ENCODE measurements at regions not wholly inside any gene's neighbourhood (a gene's known extent, or its start where the extent isn't known, plus 50 kb on each side); places are given as distances from the start of the nearest gene placed in this dataset.

DNA sequence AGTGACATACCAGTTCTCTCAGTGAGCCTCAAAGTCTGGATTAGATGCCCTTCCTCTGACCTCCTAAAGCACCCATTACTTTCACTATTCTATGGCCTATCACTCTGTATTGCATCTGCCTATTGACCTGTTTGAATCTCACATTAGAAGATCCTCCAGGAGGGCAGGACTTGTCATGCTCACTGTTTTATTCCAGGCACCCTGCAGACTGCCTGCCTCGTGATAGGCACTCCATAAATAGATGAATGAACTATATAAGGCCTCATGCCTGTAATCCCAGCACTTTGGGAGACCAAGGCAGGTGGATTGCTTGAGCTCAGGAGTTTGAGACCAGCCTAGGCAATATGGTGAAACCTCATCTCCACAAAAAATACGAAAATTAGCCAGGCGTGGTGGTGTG lies 160.1 kb upstream of the CADM1 start:
- TF ChIP-seq, protein P1, sequence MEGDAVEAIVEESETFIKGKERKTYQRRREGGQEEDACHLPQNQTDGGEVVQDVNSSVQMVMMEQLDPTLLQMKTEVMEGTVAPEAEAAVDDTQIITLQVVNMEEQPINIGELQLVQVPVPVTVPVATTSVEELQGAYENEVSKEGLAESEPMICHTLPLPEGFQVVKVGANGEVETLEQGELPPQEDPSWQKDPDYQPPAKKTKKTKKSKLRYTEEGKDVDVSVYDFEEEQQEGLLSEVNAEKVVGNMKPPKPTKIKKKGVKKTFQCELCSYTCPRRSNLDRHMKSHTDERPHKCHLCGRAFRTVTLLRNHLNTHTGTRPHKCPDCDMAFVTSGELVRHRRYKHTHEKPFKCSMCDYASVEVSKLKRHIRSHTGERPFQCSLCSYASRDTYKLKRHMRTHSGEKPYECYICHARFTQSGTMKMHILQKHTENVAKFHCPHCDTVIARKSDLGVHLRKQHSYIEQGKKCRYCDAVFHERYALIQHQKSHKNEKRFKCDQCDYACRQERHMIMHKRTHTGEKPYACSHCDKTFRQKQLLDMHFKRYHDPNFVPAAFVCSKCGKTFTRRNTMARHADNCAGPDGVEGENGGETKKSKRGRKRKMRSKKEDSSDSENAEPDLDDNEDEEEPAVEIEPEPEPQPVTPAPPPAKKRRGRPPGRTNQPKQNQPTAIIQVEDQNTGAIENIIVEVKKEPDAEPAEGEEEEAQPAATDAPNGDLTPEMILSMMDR (IDR thresholded peaks at IDR 0.05; ENCODE audit: extremely low read depth, insufficient read depth, missing control alignments) = no peak
- DNase-seq (ENCODE audit: low spot score) = no peak
- in situ Hi-C loops (cut with MboI; ENCODE audit: low pct_unique_long_range_greater_than_20kb, low sequenced_read_pairs, unreplicated experiment) = no loop called here

DNA sequence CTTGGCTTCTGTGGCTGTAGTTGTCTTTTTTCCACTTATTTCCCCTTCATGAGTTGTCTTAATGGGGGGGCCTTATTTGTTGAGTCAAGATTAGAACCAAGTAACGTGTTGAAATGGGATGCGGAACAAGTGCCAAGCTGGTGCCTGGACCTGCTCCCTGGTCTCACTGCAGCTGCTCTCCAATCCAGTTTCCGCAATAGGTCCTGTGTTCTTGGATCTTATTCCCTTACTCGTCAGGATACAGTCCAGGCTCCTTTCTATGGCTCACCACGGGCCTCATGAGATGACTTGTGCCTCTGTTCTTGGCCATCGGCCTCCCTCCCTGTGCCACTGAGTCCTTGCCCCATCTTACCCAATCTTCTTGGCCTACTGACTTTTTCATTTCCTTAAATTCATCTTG lies 159.6 kb upstream of the CADM1 start:
- TF ChIP-seq, protein P1 (IDR thresholded peaks at IDR 0.05; ENCODE audit: extremely low read depth, insufficient read depth, missing control alignments) = no peak
- no peak for DNase-seq (ENCODE audit: low spot score)
- in situ Hi-C loops (cut with MboI; ENCODE audit: low pct_unique_long_range_greater_than_20kb, low sequenced_read_pairs, unreplicated experiment) = no loop called here

DNA sequence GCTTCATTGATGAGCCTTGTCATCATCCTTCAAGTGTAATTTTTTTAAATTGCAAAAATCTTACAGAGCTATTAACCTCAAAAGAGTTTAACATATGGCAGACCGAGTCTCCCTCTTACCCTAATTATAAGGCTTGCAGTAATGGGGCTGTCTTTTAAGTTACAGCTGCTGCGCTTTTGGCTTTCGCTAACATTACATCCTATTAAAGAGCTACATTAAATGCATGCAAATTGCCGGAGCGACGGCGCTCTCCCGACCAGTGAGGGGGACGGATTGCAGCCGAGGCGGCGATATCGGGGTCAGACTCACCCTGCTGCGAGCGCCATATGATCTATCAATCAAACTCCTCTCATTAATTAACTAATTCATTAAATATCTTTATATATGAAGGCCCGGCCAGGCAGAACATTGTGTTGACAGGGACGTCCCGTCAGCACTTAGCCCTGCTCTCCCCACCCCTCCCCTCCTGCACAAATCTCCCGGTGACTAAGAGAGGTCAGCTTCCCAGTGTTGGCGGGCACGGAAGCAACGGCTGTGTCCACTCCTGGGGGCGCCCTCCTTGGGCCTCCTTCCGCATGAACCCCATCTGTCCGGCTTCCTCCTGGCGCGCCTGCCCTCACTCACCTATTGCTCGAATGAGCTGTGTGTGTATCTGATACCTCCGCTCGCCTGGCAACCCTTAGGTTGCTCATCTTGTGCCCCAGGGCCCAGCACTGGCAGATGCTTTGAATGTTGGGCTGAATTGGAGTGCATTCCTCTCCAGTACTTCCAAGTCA lies 156.0 kb upstream of the CADM1 start:
- no peak for DNase-seq (ENCODE audit: low spot score)
- TF ChIP-seq, protein P1 (IDR thresholded peaks at IDR 0.05; ENCODE audit: extremely low read depth, insufficient read depth, missing control alignments) = no peak
- in situ Hi-C loops (cut with MboI; ENCODE audit: low pct_unique_long_range_greater_than_20kb, low sequenced_read_pairs, unreplicated experiment) = no loop called here

DNA sequence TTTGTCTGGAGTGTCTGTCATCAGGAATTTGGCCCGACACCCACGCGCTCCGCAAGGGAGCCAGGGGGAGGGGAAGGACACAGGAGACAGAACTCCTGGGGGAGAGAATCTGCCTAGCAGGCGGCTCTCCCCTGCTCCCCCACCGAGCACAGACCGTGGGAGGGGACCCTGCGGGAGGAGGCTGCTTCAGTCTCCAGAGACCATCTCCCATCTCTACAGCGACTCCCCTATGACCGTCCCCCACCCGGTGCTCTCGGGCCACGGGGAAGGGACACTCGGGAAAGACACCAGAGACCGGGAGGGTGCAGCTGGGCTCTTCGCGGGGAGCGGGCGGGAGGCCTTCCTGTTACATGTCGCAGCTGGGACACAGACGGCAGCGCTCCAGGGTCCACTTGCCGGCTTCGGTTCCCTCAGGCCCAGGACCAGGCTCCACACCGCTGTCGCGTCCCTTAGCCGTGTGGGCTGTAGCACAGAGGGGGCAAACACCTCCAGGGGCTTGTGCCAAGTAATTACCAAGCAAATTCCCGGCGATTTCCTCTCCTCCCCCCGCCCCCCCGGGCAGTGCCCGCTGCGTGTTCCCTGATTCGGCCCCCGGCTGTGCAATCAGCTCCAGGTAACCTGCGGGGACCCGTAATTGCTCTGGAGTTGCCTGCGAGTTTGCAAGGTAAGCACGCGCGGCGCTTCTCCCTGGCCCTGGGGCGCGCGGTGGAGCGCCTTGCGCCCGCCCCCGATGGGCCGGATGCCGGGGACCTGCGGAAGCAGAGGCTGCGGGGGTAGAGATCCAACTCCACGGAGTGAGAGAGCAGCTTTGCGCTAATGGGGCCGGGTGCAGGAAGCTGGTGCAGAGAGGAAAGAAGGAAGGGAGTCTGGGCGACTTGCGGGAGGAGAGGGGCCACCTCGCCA lies 155.1 kb upstream of the CADM1 start:
- in situ Hi-C loops (cut with MboI; ENCODE audit: low pct_unique_long_range_greater_than_20kb, low sequenced_read_pairs, unreplicated experiment) = no loop called here
- DNase-seq (ENCODE audit: low spot score) = no peak
- TF ChIP-seq, protein P1 (IDR thresholded peaks at IDR 0.05; ENCODE audit: extremely low read depth, insufficient read depth, missing control alignments) = no peak

DNA sequence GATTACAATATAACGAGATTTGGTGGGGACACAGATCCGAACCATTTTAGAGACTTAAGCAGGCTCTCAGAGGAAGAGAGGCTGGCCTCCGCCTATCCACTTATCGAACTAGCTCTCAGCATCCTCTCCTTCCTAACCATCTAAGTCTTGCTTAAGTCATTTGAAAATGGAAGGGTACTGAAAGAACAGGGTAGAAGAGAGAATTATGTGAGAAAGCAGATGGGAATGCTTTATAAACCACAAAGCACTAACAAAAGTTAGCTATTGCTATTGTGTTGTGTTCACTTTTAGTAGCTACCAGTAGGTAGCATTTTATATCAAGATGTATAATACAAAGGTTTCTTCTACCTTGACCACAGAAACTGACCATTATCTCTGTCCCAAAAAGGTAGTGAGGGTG lies 153.4 kb upstream of the CADM1 start:
- DNase-seq (ENCODE audit: low spot score) = no peak
- in situ Hi-C loops (cut with MboI; ENCODE audit: low pct_unique_long_range_greater_than_20kb, low sequenced_read_pairs, unreplicated experiment) = no loop called here
- TF ChIP-seq, protein P1 (IDR thresholded peaks at IDR 0.05; ENCODE audit: extremely low read depth, insufficient read depth, missing control alignments) = no peak

DNA sequence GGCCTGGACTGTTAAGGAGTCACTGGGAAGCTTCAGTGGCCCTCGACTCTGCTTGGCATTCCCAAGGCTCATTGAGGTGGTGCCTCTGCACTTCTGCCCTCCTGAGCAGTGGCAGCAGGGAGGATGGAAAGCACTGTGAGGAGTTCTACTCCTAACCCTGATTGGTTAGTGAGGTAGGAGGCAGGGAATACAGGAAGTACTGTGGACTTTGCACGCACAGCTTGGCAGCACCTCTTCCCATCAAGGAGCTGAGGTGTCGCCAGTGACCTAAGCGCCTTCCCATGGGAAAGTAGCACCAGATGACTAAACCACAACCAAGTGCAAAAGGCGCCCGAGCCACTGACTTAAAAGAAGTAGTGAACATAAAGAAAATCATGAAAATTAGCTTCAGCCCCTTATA lies 152.5 kb upstream of the CADM1 start:
- DNase-seq (ENCODE audit: low spot score) = no peak
- in situ Hi-C loops (cut with MboI; ENCODE audit: low pct_unique_long_range_greater_than_20kb, low sequenced_read_pairs, unreplicated experiment) = no loop called here
- TF ChIP-seq, protein P1 (IDR thresholded peaks at IDR 0.05; ENCODE audit: extremely low read depth, insufficient read depth, missing control alignments) = no peak

Measured in GM13977 (cell line).